Stimulated activated naive CD8-positive, alpha-beta T cell treated with anti-CD3 and anti-CD28 coated beads, Interleukin-15, Interleukin-2, amounts not matched to agents 100 ng/mL and 50 ng/mL, for 24 hours (primary cell): ENCODE measurements at regions not wholly inside any gene's neighbourhood (a gene's known extent, or its start where the extent isn't known, plus 50 kb on each side); places are given as distances from the start of the nearest gene placed in this dataset.
"Not testable (repeated sequence)": the region's sequence is repeated elsewhere in the genome, so short reads cannot be mapped to it uniquely, and the experiment has no call there.

Source experiments
- H3K27ac Mint-ChIP-seq: one replicate; pipeline ENCODE4 v1.8.0; 2021; ENCODE audit warnings: mild to moderate bottlenecking, mixed read lengths
- H3K27me3 Mint-ChIP-seq: one replicate; pipeline ENCODE4 v1.8.0; 2021; ENCODE audit warnings: mixed read lengths
- H3K36me3 Mint-ChIP-seq: one replicate; pipeline ENCODE4 v1.8.0; 2021; ENCODE audit warnings: low read depth, mixed read lengths
- H3K4me1 Mint-ChIP-seq: one replicate; pipeline ENCODE4 v1.8.0; 2021; ENCODE audit warnings: low read depth, mixed read lengths
- H3K4me3 Mint-ChIP-seq: one replicate; pipeline ENCODE4 v1.8.0; 2021; ENCODE audit warnings: mild to moderate bottlenecking, mixed read lengths
- H3K9me3 Mint-ChIP-seq: one replicate; pipeline ENCODE4 v1.8.0; 2021; ENCODE audit warnings: mixed read lengths

GRCh38 chr16:21540770-21541433, 58.5 kb upstream of the METTL9 start:
- not testable (repeated sequence) for H3K9me3 Mint-ChIP-seq, H3K27me3 Mint-ChIP-seq, H3K36me3 Mint-ChIP-seq
- Mint-ChIP-seq H3K4me3 (peak overlapping the region; percentile 65), H3K27ac (peak overlapping the region; percentile 96), H3K4me1 (peaks cover 36% of the 10 kb centered on the region)

- not testable (repeated sequence) for H3K9me3 Mint-ChIP-seq, H3K4me3 Mint-ChIP-seq, H3K36me3 Mint-ChIP-seq, H3K27me3 Mint-ChIP-seq
- peaks cover 36% of the 10 kb centered on the region for H3K4me1 Mint-ChIP-seq
- peak overlapping the region; percentile 96 for H3K27ac Mint-ChIP-seq
Observed at GRCh38 chr16:21541611-21542051, 57.7 kb upstream of the METTL9 start.

GRCh38 chr16:21542075-21542474, 57.3 kb upstream of the METTL9 start:
- not testable (repeated sequence) for H3K36me3 Mint-ChIP-seq, H3K4me3 Mint-ChIP-seq, H3K27me3 Mint-ChIP-seq, H3K9me3 Mint-ChIP-seq
- Mint-ChIP-seq H3K4me1 (peaks cover 36% of the 10 kb centered on the region), H3K27ac (peak overlapping the region; percentile 49)

- H3K4me3 Mint-ChIP-seq, H3K27me3 Mint-ChIP-seq, H3K27ac Mint-ChIP-seq, H3K9me3 Mint-ChIP-seq, H3K36me3 Mint-ChIP-seq: not testable (repeated sequence)
- H3K4me1 Mint-ChIP-seq = peaks cover 36% of the 10 kb centered on the region
Observed at GRCh38 chr16:21542491-21543124, 56.8 kb upstream of the METTL9 start.

GRCh38 chr16:21543151-21543836, 56.1 kb upstream of the METTL9 start:
- Mint-ChIP-seq H3K4me1 (peaks cover 36% of the 10 kb centered on the region), H3K27ac (peak overlapping the region; percentile 65)
- not testable (repeated sequence) for H3K4me3 Mint-ChIP-seq, H3K36me3 Mint-ChIP-seq, H3K27me3 Mint-ChIP-seq, H3K9me3 Mint-ChIP-seq

- not testable (repeated sequence) for H3K9me3 Mint-ChIP-seq, H3K27me3 Mint-ChIP-seq, H3K27ac Mint-ChIP-seq, H3K4me3 Mint-ChIP-seq, H3K36me3 Mint-ChIP-seq
- H3K4me1 Mint-ChIP-seq = peaks cover 18% of the 10 kb centered on the region
Observed at GRCh38 chr16:21545664-21546326, 53.6 kb upstream of the METTL9 start.

- not testable (repeated sequence) for H3K9me3 Mint-ChIP-seq, H3K27ac Mint-ChIP-seq, H3K4me1 Mint-ChIP-seq, H3K4me3 Mint-ChIP-seq, H3K27me3 Mint-ChIP-seq, H3K36me3 Mint-ChIP-seq
Observed at GRCh38 chr16:21549396-21549795, 50.0 kb upstream of the METTL9 start.
